ENCODE measurements at regions not wholly inside any gene's neighbourhood (a gene's known extent, or its start where the extent isn't known, plus 50 kb on each side); places are given as distances from the start of the nearest gene placed in this dataset.

- TF ChIP-seq CTCF (IDR thresholded peaks at IDR 0.05), result no peak
- TF ChIP-seq POLR2A (IDR thresholded peaks at IDR 0.05), result no peak
Observed at GRCh38 chr2:122955776-122956175, 1069.3 kb upstream of the CNTNAP5 start.

All from esophagus squamous epithelium (tissue), 4 donors.